Common myeloid progenitor, CD34-positive (primary cell): ENCODE measurements at regions not wholly inside any gene's neighbourhood (a gene's known extent, or its start where the extent isn't known, plus 50 kb on each side); places are given as distances from the start of the nearest gene placed in this dataset.

Experiments used
- CTCF ChIA-PET: fragments of 350-600 bp; sonication (Branson Sonifier 250); formaldehyde crosslinking; loops from one replicate; lab custom pipeline; 2021; ENCODE audit warnings: antibody characterized with exemption; lab: Charles Lee
- POLR2A ChIA-PET: fragments of 350-600 bp; sonication (Branson Sonifier 250); formaldehyde crosslinking; loops from one replicate; lab custom pipeline; 2021; ENCODE audit warnings: antibody characterized with exemption; lab: Charles Lee
- DNase-seq, 3 donors: peaks; one replicate each; pipeline versions ENCODE4 v3.0.0 to v3.0.0-alpha.2; 2013
- H3K27ac ChIP-seq, 2 experiments: 1 replicate in 1 of 2; 2 replicates in 1 of 2; pipeline ENCODE4 v1.7.0; 2013; ENCODE audit warnings: inconsistent platforms in 2 of 2, low read length in 2 of 2, mild to moderate bottlenecking in 2 of 2, low read depth in 1 of 2, moderate library complexity in 1 of 2; ENCODE audit not compliant: severe bottlenecking in 2 of 2, insufficient read depth in 1 of 2, poor library complexity in 1 of 2
- H3K27me3 ChIP-seq, 5 experiments: replicated peaks in 2 of 5; 1 replicate in 3 of 5; 2 replicates in 2 of 5; pipeline versions ENCODE4 v1.6.1 to v1.7.0; 2013; ENCODE audit warnings: low read length in 4 of 5, mild to moderate bottlenecking in 2 of 5, moderate library complexity in 2 of 5, inconsistent platforms in 1 of 5; ENCODE audit not compliant: insufficient read depth in 5 of 5, control insufficient read depth in 4 of 5
- H3K36me3 ChIP-seq, 4 experiments: 1 replicate in 2 of 4; 2 replicates in 2 of 4; pipeline versions ENCODE4 v1.6.1 to v1.7.0; 2013; ENCODE audit warnings: low read length in 3 of 4, control low read depth in 1 of 4, mild to moderate bottlenecking in 1 of 4; ENCODE audit not compliant: control insufficient read depth in 4 of 4, insufficient read depth in 4 of 4
- H3K4me1 ChIP-seq, 4 experiments: 1 replicate in 3 of 4; 2 replicates in 1 of 4; pipeline versions ENCODE4 v1.6.1 to v1.7.1; 2013; ENCODE audit warnings: low read length in 3 of 4, mild to moderate bottlenecking in 3 of 4, control low read depth in 1 of 4, inconsistent platforms in 1 of 4, moderate library complexity in 1 of 4; ENCODE audit not compliant: control insufficient read depth in 4 of 4, insufficient read depth in 4 of 4; ENCODE audit errors: control extremely low read depth in 1 of 4
- H3K4me3 ChIP-seq, 7 experiments: 1 replicate in 4 of 7; 2 replicates in 3 of 7; pipeline versions ENCODE4 v1.5.1 to v1.7.0; 2013; ENCODE audit warnings: mild to moderate bottlenecking in 7 of 7, low read length in 6 of 7, moderate library complexity in 6 of 7, inconsistent platforms in 2 of 7, low read depth in 2 of 7, control low read depth in 1 of 7; ENCODE audit not compliant: insufficient read depth in 4 of 7, control insufficient read depth in 1 of 7; ENCODE audit errors: extremely low read depth in 1 of 7
- H3K9me3 ChIP-seq, 5 experiments: 1 replicate in 4 of 5; 2 replicates in 1 of 5; pipeline versions ENCODE4 v1.6.1 to v1.7.1; 2013; ENCODE audit warnings: low read length in 4 of 5, mild to moderate bottlenecking in 2 of 5, inconsistent platforms in 1 of 5, low read depth in 1 of 5, moderate library complexity in 1 of 5; ENCODE audit not compliant: control insufficient read depth in 4 of 5, insufficient read depth in 2 of 5; ENCODE audit errors: control extremely low read depth in 1 of 5
- WGBS: methylation state at CpG from one replicate; pipeline ENCODE4 v1.1.5; 2013; ENCODE audit not compliant: insufficient coverage; 5-methylcytosine and 5-hydroxymethylcytosine counted together

- H3K4me3 ChIP-seq, result no peak overlapping the region
- no peak for DNase-seq
- ChIA-PET CTCF (interaction anchor here (1.8 kb wide), 1 partner anchor 15 kb away, joined by 6 read pairs; no protein-coding TSS in a partner anchor), POLR2A (no interaction called here)
- H3K27me3 ChIP-seq, result no peaks in the 10 kb centered on the region
- no peaks in the 10 kb centered on the region for H3K36me3 ChIP-seq
- no peak overlapping the region for H3K27ac ChIP-seq
- H3K9me3 ChIP-seq, result peaks cover 0 to 1% (median 0%) of the 10 kb centered on the region in 5 experiments
- no peaks in the 10 kb centered on the region for H3K4me1 ChIP-seq
These were observed 138.8 kb downstream of the GABRG1 start for GRCh38 chr4:45985038-45985437.

GRCh38 chr4:45971108-45971507 is 152.7 kb downstream of the GABRG1 start:
- Histone ChIP-seq H3K27me3 (no peaks in the 10 kb centered on the region), H3K36me3 (no peaks in the 10 kb centered on the region), H3K4me3 (no peak overlapping the region), H3K4me1 (no peaks in the 10 kb centered on the region), H3K27ac (no peak overlapping the region), H3K9me3 (peaks cover 1 to 21% (median 7%) of the 10 kb centered on the region in 5 experiments)
- DNase-seq, result no peak
- WGBS, result 88% methylated on average over 1 of the region's 3 CpGs
- POLR2A ChIA-PET, result no interaction called here
- CTCF ChIA-PET, result interaction anchor here (1.1 to 1.8 kb wide), 2 partner anchors 13 to 14 kb away, joined by 3 to 6 read pairs; no protein-coding TSS in a partner anchor

- H3K27me3 ChIP-seq, result no peaks in the 10 kb centered on the region
- H3K36me3 ChIP-seq, result no peaks in the 10 kb centered on the region
- H3K4me3 ChIP-seq, result no peak overlapping the region
- no peaks in the 10 kb centered on the region for H3K4me1 ChIP-seq
- DNase-seq, result no peak
- ChIA-PET CTCF (interaction anchor here (1.0 kb wide), 1 partner anchor 13 kb away, joined by 3 read pairs; no protein-coding TSS in a partner anchor), POLR2A (no interaction called here)
- no peaks in the 10 kb centered on the region for H3K9me3 ChIP-seq
- H3K27ac ChIP-seq, result no peak overlapping the region
These were observed 166.5 kb downstream of the GABRG1 start for GRCh38 chr4:45957353-45957752.

- H3K4me1 ChIP-seq, result no peaks in the 10 kb centered on the region
- no peak for DNase-seq
- H3K36me3 ChIP-seq, result no peaks in the 10 kb centered on the region
- WGBS, result 97% methylated on average over 2 of the region's 3 CpGs
- no peaks in the 10 kb centered on the region for H3K9me3 ChIP-seq
- no peak overlapping the region for H3K27ac ChIP-seq
- ChIA-PET CTCF (no interaction called here), POLR2A (no interaction called here)
- H3K4me3 ChIP-seq, result no peak overlapping the region
- no peaks in the 10 kb centered on the region for H3K27me3 ChIP-seq
These were observed 169.6 kb downstream of the GABRG1 start for GRCh38 chr4:45954276-45954675.

- WGBS, result 100% methylated on average over 1 of the region's 1 CpG
- POLR2A ChIA-PET, result no interaction called here
- H3K4me3 ChIP-seq, result no peak overlapping the region
- H3K27me3 ChIP-seq, result no peaks in the 10 kb centered on the region
- H3K27ac ChIP-seq, result no peak overlapping the region
- CTCF ChIA-PET, result no interaction called here
- DNase-seq, result no peak
- no peaks in the 10 kb centered on the region for H3K4me1 ChIP-seq
- H3K36me3 ChIP-seq, result no peaks in the 10 kb centered on the region
- no peaks in the 10 kb centered on the region for H3K9me3 ChIP-seq
These were observed 172.7 kb downstream of the GABRG1 start for GRCh38 chr4:45951153-45951552.

- CTCF ChIA-PET, result no interaction called here
- WGBS, result 100% methylated on average over 1 of the region's 1 CpG
These were observed 177.2 kb downstream of the GABRG1 start for GRCh38 chr4:45946699-45947098.

GRCh38 chr4:45944000-45944399 is 179.9 kb downstream of the GABRG1 start:
- WGBS, result 100% methylated on average over 1 of the region's 1 CpG
- H3K4me3 ChIP-seq, result no peak overlapping the region
- ChIA-PET CTCF (interaction anchor here (1.4 kb wide), 1 partner anchor 9 kb away, joined by 4 read pairs; no protein-coding TSS in a partner anchor), POLR2A (no interaction called here)
- DNase-seq, result peak in 2 of 3 donors; percentile 8 to 39
- H3K36me3 ChIP-seq, result no peaks in the 10 kb centered on the region
- no peaks in the 10 kb centered on the region for H3K4me1 ChIP-seq
- H3K9me3 ChIP-seq, result no peaks in the 10 kb centered on the region
- no peaks in the 10 kb centered on the region for H3K27me3 ChIP-seq
- no peak overlapping the region for H3K27ac ChIP-seq

More at GRCh38 chr4:45946699-45947098, 177.2 kb downstream of the GABRG1 start:
- H3K27me3 ChIP-seq, result no peaks in the 10 kb centered on the region
- no peaks in the 10 kb centered on the region for H3K9me3 ChIP-seq
- H3K4me1 ChIP-seq, result no peaks in the 10 kb centered on the region
- POLR2A ChIA-PET, result no interaction called here
- no peaks in the 10 kb centered on the region for H3K36me3 ChIP-seq
- peak in 2 of 3 donors; percentile 19 to 21 for DNase-seq
- H3K27ac ChIP-seq, result no peak overlapping the region
- H3K4me3 ChIP-seq, result no peak overlapping the region
